Effector CD8-positive, alpha-beta T cell (primary cell): ENCODE measurements at regions not wholly inside any gene's neighbourhood (a gene's known extent, or its start where the extent isn't known, plus 50 kb on each side); places are given as distances from the start of the nearest gene placed in this dataset.
A peak's percentile ranks its signal among the peaks of the same experiment; 100 is the strongest.
"Not testable (repeated sequence)": the region's sequence is repeated elsewhere in the genome, so short reads cannot be mapped to it uniquely, and the experiment has no call there.

ENCODE experiments used
- DNase-seq: peaks from one replicate; lab custom pipeline; 2025; lab: John Stamatoyannopoulos, UW

DNA sequence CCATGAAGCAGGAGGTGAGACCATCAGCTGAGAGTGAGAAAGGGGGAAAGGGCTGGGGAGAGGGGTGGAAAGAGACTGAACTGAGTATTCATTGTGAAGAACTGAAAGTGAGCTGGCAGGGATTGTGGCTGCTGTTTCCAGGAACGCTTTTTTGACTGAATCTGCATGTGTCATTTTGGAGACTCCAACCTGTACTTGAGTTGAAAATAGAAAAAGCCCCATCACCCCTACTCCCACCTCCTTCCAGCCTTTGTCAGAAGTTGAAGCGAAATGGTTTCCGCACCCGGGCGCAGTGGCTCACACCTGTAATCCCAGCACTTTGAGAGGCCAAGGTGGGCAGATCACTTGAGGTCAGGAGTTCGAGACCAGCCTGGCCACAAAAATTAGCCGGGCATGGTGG lies 128.0 kb upstream of the GPR12 start:
- no peak for DNase-seq

DNA sequence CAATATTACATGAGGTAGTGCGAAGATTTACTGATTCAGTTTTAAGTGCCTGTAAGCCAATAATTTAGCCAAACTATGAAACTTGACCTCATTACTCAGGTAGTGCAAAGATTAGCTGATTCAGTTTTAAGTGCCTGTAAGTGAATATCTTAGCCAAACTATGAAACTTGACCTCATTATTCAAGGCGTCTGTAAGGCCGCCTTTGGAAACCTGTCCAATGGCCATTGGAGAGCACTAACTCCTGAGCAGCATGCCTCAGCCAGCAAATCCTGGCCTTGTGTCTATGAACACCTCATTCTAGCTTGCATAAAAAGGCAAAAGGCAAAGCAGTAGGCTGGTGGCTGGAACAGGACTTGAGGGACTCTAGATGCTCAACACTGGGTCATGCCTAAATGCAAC lies 127.0 kb upstream of the GPR12 start:
- DNase-seq, result no peak

DNA sequence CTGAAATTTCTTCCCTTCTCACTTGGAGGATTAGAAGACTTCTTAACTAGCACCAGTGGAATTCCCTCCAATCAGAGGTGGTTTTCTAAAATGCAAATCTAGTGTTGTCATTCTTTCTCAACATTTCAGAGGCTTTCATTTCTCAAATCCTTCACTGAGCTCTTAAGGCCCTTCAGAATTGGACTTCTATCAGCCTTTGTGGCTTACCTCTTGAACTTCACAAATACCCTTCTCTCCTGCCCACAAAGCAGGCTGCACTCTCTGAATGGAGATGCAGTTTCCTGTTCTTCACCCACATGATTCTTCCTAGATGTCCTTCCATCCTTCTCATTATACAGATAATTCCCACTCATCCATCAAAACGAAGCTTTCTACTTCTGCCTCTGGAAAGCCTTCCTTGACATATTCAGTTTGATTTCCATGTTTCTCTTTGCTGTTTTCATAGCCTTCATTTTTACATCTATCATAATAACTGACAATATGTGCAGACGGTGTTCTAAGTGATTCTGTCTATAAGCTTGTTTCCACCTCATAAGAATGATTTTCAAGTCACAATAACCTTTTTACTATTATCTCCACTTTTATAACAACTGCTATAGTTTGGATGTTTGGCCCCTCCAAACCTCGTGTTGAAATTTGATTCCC lies 123.1 kb upstream of the GPR12 start:
- DNase-seq, result no peak

DNA sequence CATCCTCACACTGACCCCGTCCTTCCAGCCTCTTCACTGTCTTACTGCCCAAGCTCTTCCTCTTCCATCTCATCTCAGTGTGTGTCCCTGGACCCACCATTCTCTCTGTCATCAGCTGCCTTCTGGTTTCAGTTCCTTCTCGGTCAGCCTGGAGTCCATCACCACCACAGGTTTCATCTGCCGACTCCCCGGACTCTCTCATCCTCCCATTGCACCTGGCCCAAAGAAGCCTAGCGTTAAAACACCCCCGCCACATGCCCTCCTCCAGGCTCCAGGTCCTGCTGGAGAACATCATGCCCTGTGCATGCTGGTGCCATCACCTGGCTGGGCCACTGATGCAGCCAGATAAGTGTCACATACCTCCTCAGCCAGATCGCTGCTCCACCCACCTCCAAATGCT lies 122.1 kb upstream of the GPR12 start:
- no peak for DNase-seq

DNA sequence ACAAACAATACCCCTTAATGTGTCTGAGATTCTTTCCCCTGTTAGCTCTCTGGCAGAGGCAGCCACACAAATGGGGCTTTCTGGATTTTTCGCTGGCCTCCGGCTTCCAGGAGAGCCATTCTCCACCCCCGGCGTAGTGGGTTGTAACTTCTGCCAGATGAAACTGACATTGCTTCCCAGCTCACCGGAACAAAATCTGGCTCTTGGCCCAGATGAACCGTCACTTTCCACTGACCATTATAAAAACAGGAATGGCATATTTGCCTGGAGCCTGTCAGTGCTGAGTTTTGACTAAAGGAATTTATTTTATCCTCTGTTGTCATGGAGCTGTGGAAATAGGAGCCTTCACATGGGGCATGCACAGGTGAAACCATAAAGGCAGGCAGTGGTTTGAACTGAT lies 120.6 kb upstream of the GPR12 start:
- no peak for DNase-seq

DNA sequence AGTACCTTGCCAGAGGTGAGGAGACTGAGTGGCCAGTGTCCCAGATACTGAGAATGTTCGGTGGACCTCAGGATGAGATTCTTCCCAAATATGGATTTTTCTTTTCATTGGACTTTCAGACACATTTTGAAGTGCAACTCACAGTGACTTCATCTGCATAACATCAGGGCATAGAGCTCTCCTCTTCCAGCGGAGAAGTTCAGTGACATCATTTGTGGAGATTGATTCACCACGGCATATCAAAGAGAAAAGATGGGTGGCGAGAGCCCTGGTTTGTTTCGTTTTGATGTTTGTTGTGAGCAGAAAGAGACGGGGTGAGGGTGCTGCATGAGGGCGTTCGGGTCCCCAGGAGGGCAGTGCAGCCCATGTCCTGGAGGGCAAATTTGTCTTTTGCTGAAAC lies 120.1 kb upstream of the GPR12 start:
- no peak for DNase-seq

DNA sequence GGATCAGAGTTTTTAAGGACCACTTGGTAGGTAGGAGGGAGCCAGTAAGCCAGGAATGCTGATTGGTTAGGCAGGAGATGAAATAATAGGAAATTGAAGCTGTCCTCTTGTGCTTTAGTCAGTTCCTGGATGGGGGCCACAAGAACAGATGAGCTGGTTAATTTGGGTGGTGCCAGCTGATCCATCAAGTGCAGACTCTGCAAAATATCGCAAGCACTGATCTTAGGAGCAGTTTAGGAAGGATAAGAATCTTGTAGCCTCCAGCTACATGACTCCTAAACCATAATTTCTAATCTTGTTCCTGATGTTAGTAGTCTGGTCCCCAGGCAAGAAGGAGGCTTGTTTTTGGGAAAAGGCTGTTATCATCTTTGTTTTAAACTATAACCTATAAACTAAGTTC lies 117.9 kb upstream of the GPR12 start:
- DNase-seq, result no peak

DNA sequence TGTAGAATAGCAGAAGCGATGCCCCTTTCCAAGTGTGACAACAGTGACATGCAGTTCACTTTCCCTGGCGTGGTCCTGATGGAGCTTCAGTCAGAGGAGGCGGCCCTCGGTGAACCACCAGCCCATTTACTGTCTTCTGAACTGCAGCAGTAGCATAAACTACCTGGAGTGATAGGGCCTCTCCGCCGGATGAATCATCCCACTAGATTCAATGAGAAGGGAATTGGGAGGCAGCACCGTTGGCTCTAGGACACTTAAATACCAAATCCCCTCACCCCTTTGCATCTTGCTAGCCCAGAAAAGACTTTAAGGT lies 112.8 kb upstream of the GPR12 start:
- DNase-seq, result no peak

DNA sequence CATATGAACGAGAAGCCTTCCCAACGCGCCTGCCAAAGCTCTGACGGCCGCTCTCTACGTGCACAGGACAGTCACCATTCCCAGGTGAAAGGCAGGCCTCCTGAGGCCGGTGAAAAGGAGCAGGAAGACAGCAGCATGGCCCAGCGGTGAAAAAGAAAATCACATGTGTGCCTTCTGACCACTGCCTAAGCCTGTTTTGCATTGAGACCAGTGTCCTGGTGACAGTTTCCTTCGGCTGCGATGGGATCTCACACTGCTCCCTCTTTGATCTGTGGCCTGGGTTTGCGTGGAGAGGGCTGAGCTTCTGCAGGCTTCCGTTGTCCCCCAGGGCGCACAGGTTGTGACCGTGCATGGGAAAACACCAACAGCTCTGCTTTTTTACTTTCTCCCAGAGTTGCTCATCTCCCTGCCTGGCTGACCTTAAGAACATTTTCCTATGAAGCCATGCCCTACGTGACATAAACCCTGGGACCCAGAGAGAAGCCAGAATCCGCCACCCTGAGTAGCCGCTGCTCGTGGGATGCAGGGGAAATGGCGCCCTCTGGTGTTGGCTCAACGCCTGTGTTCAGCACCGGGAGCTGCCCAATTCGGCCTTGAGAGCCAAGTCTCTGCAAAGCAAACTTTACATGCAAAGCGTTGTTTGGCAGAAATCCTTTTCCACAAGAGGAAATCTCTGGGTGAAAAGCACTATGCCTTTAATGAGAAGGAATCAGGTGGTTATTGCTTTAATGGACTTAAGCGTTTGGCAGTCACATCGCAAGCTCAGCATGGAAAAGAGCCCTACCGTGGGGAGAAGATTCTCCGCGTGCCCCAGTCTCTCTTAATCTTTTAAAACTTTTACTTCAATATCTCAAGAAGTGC lies 112.2 kb upstream of the GPR12 start:
- peak; percentile 10 for DNase-seq

DNA sequence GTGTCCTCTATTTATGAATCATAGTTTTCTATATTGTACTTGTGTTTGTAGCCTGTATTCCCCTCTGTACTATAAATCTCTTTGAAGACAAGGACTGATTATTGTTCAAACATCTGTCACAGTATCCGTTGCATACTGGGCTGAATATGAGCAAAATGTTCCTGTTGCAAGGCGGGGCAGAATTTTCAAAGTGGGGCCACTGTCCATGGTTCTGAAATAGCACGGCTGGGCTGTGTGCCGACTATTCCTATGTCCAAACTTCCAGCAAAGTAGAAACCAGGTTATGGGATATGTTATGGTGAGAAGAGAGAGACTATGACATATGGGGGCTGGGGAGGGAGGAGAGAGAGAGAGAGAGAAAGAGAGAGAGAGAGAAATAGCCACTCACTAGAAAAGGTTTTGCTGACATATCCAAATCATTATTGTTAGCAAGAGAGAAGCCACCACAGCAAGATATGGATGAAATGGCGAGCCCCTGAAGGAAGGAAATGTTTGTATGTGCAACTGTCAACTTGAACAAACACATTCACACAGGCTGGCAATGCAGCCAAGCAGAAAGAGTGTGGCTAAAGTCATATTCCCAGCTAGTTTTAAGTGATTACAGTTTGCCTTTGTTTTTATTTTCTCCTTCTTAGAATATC lies 107.0 kb upstream of the GPR12 start:
- no peak for DNase-seq

DNA sequence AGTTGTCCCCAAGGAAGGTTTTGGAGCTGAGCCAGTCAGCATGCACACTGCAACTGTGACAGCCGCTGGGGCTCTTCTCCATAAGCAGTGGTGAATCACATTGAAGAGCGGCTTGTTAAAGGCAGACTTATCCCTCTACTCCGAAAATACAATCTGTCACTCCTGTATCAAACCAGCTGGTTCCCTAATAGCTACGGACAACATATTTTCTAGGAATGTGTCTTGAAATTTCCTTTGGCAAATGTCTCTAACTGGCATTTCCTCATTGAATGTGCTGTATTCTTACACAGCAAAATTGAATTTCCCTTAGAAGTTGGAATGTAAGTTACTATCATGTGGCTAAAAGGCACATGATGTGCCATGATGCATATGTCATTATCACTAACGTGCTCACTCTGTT lies 104.0 kb upstream of the GPR12 start:
- DNase-seq, result no peak

DNA sequence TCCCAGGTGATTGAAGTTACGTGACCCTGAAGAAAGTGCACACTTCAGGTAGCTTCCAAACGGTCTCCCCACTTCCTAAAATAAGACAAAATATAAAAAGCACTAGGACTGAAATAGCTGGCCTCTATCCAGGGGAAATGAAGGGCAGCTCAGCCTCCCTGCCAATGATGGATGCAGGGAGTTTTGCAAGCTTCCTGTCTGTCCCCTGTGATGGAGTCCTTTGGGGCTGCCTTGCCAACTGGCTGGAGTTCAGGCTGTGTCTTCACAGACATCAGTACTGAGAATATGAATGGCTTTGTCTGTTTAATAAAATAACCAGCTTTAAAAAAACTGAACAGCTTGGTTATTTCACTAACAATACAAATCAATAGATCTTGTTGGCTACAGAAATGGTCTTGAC lies 101.4 kb upstream of the GPR12 start:
- no peak for DNase-seq

DNA sequence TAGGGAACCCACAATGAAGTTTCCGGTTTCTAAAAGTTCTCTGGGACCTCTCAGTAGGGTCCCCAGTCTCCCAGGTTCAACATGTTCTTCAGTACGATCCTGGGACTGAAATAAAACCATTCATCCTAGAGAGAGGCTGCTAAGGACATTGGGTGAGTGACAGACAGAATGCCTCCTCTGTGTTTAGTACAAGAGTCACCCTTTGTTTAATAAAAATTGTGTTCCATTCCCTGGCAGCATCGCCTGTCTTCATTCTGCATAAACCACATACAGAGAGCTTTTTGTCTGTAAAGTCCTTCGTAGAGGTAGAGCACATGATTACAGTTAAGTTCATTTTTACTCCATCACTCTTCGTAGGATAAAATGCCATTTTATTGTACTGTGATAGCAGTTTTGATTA lies 95.3 kb upstream of the GPR12 start:
- no peak for DNase-seq

DNA sequence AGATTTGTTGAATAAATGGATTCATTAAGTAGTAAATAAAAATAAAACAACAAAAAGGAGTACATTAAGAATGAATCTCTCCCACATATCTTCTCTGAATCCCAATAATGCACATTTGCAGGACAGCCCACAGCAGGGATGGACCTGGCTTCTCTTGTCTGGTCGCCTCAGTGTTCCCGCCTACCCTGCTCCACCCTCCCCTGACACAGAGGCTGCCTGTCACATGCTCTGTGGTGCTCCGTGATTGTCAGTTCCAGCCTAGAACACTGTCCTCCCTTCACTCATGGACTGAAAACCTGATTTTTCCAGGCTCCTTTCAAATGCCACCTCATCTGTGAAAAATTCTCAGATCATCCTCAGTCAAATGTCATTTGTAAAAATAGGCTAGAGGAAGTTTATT lies 94.5 kb upstream of the GPR12 start:
- DNase-seq, result no peak

DNA sequence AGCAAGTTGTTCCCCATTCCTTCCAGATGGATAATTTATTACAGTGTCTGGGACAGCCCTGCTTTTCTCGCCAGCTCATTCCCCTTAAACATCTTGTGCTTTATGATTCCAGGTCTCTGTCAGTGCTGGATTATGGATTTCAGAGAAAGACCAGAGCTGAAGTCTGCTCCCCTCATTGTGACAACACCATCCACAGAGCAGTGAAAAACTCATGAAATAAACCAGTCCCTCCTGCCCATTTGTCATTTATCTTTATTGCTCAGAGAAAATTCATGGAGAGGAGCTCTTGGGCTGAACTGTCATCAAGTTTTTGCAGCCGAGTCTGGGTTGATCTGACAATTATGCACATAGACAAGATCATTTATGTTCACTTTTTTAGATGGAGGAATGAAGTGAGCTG lies 92.7 kb upstream of the GPR12 start:
- no peak for DNase-seq

DNA sequence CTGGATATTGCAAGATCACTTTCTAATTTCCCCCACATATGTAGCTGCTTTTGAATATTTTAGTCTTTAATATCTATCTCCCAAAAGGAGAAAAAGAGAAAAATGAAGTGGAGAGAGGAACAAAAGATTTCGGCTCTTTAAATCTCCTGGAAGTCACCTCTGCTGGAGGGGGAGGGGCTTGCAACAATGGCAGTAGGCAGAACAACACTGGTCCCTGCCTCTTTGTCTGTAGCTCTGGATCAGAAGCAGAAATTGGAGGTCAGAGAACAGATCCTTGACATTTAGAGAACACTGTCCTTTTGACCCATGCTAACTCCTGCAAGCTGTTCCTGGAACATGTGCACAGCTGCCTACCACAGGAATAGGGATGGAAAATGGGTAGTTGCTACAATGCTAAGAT lies 86.7 kb upstream of the GPR12 start:
- DNase-seq, result no peak

DNA sequence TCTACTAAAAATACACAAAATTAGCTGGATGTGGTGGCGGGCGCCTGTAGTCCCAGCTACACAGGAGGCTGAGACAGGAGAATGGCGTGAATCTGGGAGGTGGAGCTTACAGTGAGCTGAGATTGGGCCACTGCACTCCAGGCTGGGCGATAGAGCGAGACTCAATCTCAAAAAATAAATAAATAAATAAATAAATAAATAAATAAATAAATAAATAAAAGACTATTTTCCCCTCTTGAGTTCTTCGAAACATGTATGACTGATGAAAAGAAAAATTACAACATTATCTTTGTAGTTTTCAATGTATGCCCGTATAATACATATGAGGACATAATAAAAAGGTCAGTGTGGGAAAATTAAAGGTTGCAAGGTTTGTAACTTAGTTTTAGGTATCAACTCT lies 84.5 kb upstream of the GPR12 start:
- not testable (repeated sequence) for DNase-seq

DNA sequence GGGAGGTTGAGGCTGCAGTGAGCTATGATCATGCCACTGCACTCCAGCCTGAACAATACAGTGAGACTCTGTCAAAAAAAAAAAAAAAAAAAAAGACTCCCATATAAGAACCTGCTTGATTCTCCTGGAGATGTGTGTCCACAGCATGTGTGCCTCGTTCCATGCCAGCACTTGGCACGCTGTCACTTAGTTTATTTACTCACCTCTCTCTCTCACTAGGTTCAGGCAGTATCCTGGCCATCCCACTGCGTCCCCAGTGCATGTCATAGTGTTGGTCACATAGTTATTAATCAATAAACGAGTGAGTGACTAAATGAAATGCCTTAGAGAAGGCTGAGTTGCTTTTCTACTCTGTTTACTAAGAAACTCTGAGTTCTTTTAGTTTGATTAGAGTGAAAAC lies 79.1 kb upstream of the GPR12 start:
- no peak for DNase-seq

DNA sequence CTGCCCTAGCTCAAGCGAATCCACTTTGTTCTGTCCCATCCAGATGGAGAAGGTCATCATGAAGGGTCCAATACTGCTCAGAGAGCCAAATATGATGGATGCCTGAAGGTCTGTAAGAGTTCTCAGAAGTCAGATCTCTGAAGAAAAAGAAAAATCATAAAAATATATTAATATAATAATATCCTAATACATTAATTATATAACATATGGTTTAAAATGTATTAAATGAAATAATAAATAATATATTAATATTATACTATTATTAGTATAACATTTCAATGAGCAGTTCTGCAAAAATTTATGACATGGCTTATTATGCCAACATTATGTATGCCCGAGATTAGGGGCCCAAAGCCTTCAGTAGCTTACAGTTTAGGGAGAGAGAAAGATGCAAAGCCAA lies 78.2 kb upstream of the GPR12 start:
- no peak for DNase-seq

DNA sequence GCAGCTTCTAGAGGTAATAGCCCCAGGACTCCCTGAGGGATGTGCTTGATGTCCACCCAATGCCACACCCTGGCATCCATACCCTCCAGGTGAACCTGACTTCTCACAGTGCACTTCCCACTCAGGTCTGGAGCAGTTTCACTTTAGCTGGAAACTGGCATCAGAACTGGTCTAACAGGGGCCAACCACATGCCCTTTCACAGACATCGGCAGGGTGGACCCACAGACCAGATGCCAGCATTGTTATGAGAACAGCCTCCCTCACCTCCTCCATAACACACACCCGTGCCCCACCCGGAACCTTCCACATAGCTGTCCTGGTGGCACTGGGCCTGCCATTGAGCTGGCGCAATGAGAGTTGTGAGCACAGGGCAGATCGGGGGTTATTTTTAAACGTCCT lies 77.4 kb upstream of the GPR12 start:
- no peak for DNase-seq

DNA sequence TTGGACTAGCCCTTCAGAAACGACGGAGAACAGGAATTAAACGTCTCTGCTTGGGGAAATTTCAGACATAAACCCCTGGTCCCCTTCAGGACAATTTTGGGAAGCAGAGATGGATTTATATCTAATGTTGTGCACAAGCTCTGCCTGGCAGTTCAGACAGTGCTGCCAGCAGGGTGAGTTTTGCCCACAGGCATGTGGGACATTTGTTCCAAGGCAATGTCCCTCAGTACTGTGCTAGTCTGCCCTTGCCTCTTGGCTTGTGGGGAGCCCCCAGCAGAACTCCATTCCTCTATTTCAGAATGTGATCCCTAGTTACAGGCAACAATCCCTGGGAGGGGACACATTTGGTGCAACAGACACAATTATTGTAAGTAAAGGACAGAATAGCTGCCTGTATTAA lies 76.5 kb upstream of the GPR12 start:
- no peak for DNase-seq

DNA sequence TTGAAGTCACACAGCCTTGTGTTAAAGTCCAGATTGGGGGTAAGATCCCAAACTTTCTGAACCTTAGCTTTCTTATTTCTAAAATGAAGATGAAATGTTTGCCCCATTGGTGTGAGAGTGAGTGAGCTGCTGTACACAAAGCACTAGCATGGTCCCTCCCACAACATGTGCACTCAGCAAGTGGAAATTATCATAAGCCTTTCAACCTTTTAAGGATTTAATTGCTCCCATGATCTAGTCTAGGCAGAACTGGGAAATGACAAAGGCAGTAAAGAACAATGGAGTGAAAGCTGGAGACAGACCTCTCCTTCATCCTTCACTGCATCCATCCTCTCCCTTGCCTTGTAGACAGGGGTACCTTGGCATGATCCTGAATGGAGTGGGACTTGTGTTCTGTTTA lies 76.0 kb upstream of the GPR12 start:
- no peak for DNase-seq

DNA sequence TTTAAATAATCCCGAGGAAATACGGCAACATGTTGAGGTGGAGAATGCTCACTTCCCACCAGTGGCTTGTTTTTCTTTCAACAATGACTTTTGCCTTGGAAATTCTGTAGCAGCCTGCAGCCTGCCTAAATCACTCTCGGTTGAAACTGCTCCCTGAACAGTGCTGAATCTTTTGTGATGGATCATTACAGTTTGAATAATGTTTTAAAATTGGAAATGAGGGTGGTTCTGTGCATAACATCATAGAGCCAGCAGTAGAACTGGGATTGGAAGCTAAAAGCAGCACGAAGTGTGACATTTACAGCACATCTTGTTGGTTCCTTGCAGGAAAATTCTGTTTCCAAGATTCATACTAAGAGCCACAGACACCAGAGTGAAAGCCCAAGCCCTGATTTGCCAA lies 74.1 kb upstream of the GPR12 start:
- no peak for DNase-seq
